GM12864 (cell line): ENCODE measurements at regions not wholly inside any gene's neighbourhood (a gene's known extent, or its start where the extent isn't known, plus 50 kb on each side); places are given as distances from the start of the nearest gene placed in this dataset.

Experiments used
- DNase-seq: peaks from one replicate; pipeline ENCODE4 v3.0.0-alpha.2; 2011; ENCODE audit warnings: low read depth
- H3K4me3 ChIP-seq: 2 replicates; pipeline ENCODE4 v1.5.1; 2011; ENCODE audit warnings: mild to moderate bottlenecking, low read depth, low read length, control low read depth
- CTCF ChIP-seq: IDR thresholded peaks from 2 replicates; pipeline ENCODE4 v1.5.1; 2011; ENCODE audit warnings: low read depth, mild to moderate bottlenecking, moderate library complexity, low read length, control low read depth, inconsistent platforms; ENCODE audit errors: missing control alignments

- DNase-seq = no peak
- no peak for TF ChIP-seq CTCF
- no peak overlapping the region for H3K4me3 ChIP-seq
These were observed 387.8 kb downstream of the CD83 start for GRCh38 chr6:14505401-14505800.

GRCh38 chr6:14506656-14507246 lies 389.2 kb downstream of the CD83 start:
- no peak for DNase-seq
- no peak for TF ChIP-seq CTCF

GRCh38 chr6:14509120-14509519 lies 391.5 kb downstream of the CD83 start:
- DNase-seq = no peak
- TF ChIP-seq CTCF = no peak
- H3K4me3 ChIP-seq = no peak overlapping the region

More at GRCh38 chr6:14506656-14507246, 389.2 kb downstream of the CD83 start:
- no peak overlapping the region for H3K4me3 ChIP-seq

- DNase-seq = no peak
- no peak for TF ChIP-seq CTCF
- H3K4me3 ChIP-seq = no peak overlapping the region
These were observed 392.5 kb downstream of the CD83 start for GRCh38 chr6:14510038-14510437.

- no peak for DNase-seq
- no peak for TF ChIP-seq CTCF
- H3K4me3 ChIP-seq = no peak overlapping the region
These were observed 393.6 kb downstream of the CD83 start for GRCh38 chr6:14511061-14511586.

GRCh38 chr6:14512246-14512645 lies 394.7 kb downstream of the CD83 start:
- no peak overlapping the region for H3K4me3 ChIP-seq
- DNase-seq = no peak
- TF ChIP-seq CTCF = no peak

GRCh38 chr6:14513496-14514393 lies 396.2 kb downstream of the CD83 start:
- no peak overlapping the region for H3K4me3 ChIP-seq
- TF ChIP-seq CTCF = no peak
- no peak for DNase-seq
